ENCODE measurements at regions not wholly inside any gene's neighbourhood (a gene's known extent, or its start where the extent isn't known, plus 50 kb on each side); places are given as distances from the start of the nearest gene placed in this dataset.

GRCh38 chr6:11370191-11371018 is 137.9 kb upstream of the NEDD9 start (continued):
- TF ChIP-seq MAZ (IDR thresholded peaks at IDR 0.05; ENCODE audit: borderline replicate concordance, low read depth, low read length) (no peak), MAZ (CRISPR knock-in tag; IDR thresholded peaks at IDR 0.05; ENCODE audit: low read depth) (no peak), HOMEZ (CRISPR knock-in tag; IDR thresholded peaks at IDR 0.05; ENCODE audit: low read depth) (no peak), SALL1 (CRISPR knock-in tag; IDR thresholded peaks at IDR 0.05) (no peak), ATF3 (CRISPR knock-in tag; IDR thresholded peaks at IDR 0.05) (no peak), MXD4 (CRISPR knock-in tag; IDR thresholded peaks at IDR 0.05) (no peak), NFE2L1 (CRISPR knock-in tag; IDR thresholded peaks at IDR 0.05; ENCODE audit: borderline replicate concordance) (no peak), RNF2 (conservative IDR thresholded peaks at IDR 0.05; ENCODE audit: low read depth) (no peak), AHR (CRISPR knock-in tag; IDR thresholded peaks at IDR 0.05) (no peak), NFKBIZ (CRISPR knock-in tag; IDR thresholded peaks at IDR 0.05) (no peak), ZNF687 (CRISPR knock-in tag; IDR thresholded peaks at IDR 0.05) (peak; percentile 67), ZNF12 (CRISPR knock-in tag; IDR thresholded peaks at IDR 0.05) (no peak), ZNF414 (CRISPR knock-in tag; IDR thresholded peaks at IDR 0.05) (no peak), PPARG (CRISPR knock-in tag; conservative IDR thresholded peaks at IDR 0.05) (no peak), FIP1L1 (IDR thresholded peaks at IDR 0.05; ENCODE audit: borderline replicate concordance, insufficient read depth, low read depth, low read length) (no peak), ZNF800 (CRISPR knock-in tag; IDR thresholded peaks at IDR 0.05) (no peak), ZNF83 (CRISPR knock-in tag; IDR thresholded peaks at IDR 0.05; ENCODE audit: borderline replicate concordance) (no peak), PHF21A (CRISPR knock-in tag; IDR thresholded peaks at IDR 0.05) (no peak), MAFG (CRISPR knock-in tag; IDR thresholded peaks at IDR 0.05) (no peak), ZNF143 (CRISPR knock-in tag; IDR thresholded peaks at IDR 0.05) (no peak), EED (CRISPR knock-in tag; IDR thresholded peaks at IDR 0.05) (no peak), ZNF576 (CRISPR knock-in tag; IDR thresholded peaks at IDR 0.05) (no peak)

All from HepG2 (cell line).